GM19455 (cell line): ENCODE measurements at regions not wholly inside any gene's neighbourhood (a gene's known extent, or its start where the extent isn't known, plus 50 kb on each side); places are given as distances from the start of the nearest gene placed in this dataset.

Source experiments
- ATAC-seq: cut with Tn5 transposase; IDR thresholded peaks from one replicate; pipeline ENCODE4 v1.9.1; 2021; ENCODE audit not compliant: unreplicated experiment

- ATAC-seq, result no peak
Measured at GRCh38 chr9:87084407-87084806, 137.1 kb upstream of the GAS1 start.

- ATAC-seq, result no peak
Measured at GRCh38 chr9:87085073-87085472, 137.8 kb upstream of the GAS1 start.

GRCh38 chr9:87085521-87085920, 138.2 kb upstream of the GAS1 start:
- no peak for ATAC-seq

- ATAC-seq, result no peak
Measured at GRCh38 chr9:87086221-87086818, 139.0 kb upstream of the GAS1 start.

GRCh38 chr9:87087197-87087596, 139.9 kb upstream of the GAS1 start:
- no peak for ATAC-seq

GRCh38 chr9:87088192-87088591, 140.9 kb upstream of the GAS1 start:
- ATAC-seq, result no peak

- ATAC-seq, result no peak
Measured at GRCh38 chr9:87088621-87089365, 141.5 kb upstream of the GAS1 start.

- ATAC-seq, result no peak
Measured at GRCh38 chr9:87089506-87089905, 142.2 kb upstream of the GAS1 start.

GRCh38 chr9:87089929-87090328, 142.6 kb upstream of the GAS1 start:
- no peak for ATAC-seq

GRCh38 chr9:87093777-87094176, 146.5 kb upstream of the GAS1 start:
- ATAC-seq, result no peak

- ATAC-seq, result no peak
Measured at GRCh38 chr9:87095951-87096350, 148.6 kb upstream of the GAS1 start.

GRCh38 chr9:87096506-87096905, 149.2 kb upstream of the GAS1 start:
- ATAC-seq, result no peak

- no peak for ATAC-seq
Measured at GRCh38 chr9:87097238-87097637, 149.9 kb upstream of the GAS1 start.

- ATAC-seq, result no peak
Measured at GRCh38 chr9:87099407-87099806, 152.1 kb upstream of the GAS1 start.

- ATAC-seq, result no peak
Measured at GRCh38 chr9:87100001-87100400, 152.7 kb upstream of the GAS1 start.

- ATAC-seq, result no peak
Measured at GRCh38 chr9:87102126-87102525, 154.8 kb upstream of the GAS1 start.

GRCh38 chr9:87107072-87107471, 159.8 kb upstream of the GAS1 start:
- ATAC-seq, result no peak

- no peak for ATAC-seq
Measured at GRCh38 chr9:87108661-87109060, 161.4 kb upstream of the GAS1 start.

- no peak for ATAC-seq
Measured at GRCh38 chr9:87109231-87109631, 161.9 kb upstream of the GAS1 start.

GRCh38 chr9:87109851-87110250, 162.5 kb upstream of the GAS1 start:
- no peak for ATAC-seq

GRCh38 chr9:87111010-87111409, 163.7 kb upstream of the GAS1 start:
- no peak for ATAC-seq

- ATAC-seq, result no peak
Measured at GRCh38 chr9:87112656-87113055, 165.3 kb upstream of the GAS1 start.

- no peak for ATAC-seq
Measured at GRCh38 chr9:87113874-87114273, 166.6 kb upstream of the GAS1 start.
